RWPE2 (cell line): ENCODE measurements at regions not wholly inside any gene's neighbourhood (a gene's known extent, or its start where the extent isn't known, plus 50 kb on each side); places are given as distances from the start of the nearest gene placed in this dataset.
"Not testable (repeated sequence)": the region's sequence is repeated elsewhere in the genome, so short reads cannot be mapped to it uniquely, and the experiment has no call there.

Experiments used
- ATAC-seq: fragments of 200-7000 bp; cut with Tn5 transposase; 3 replicates; pipeline ENCODE4 v1.9.1; 2021; ENCODE audit warnings: low read depth
- DNase-seq: peaks from one replicate; pipeline ENCODE4 v3.0.0-alpha.2; 2020; ENCODE audit warnings: low spot score
- H3K27ac ChIP-seq: fragments of 450-650 bp; 2 replicates; pipeline ENCODE4 v1.5.1; 2017; ENCODE audit warnings: mild to moderate bottlenecking; ENCODE audit not compliant: poor library complexity, severe bottlenecking
- H3K27me3 ChIP-seq: fragments of 250-450 bp; sonication (Bioruptor Pico); 2 replicates; pipeline ENCODE4 v1.5.1; 2021; ENCODE audit warnings: mild to moderate bottlenecking, moderate library complexity; ENCODE audit not compliant: insufficient read depth, poor library complexity, severe bottlenecking
- H3K36me3 ChIP-seq: fragments of 250-450 bp; sonication (Bioruptor Pico); 2 replicates; pipeline ENCODE4 v1.5.1; 2020; ENCODE audit warnings: low read depth, mild to moderate bottlenecking, moderate library complexity
- H3K4me1 ChIP-seq: fragments of 250-450 bp; sonication (Bioruptor Pico); 2 replicates; pipeline ENCODE4 v1.5.1; 2021; ENCODE audit warnings: mild to moderate bottlenecking, moderate library complexity; ENCODE audit not compliant: insufficient read depth, poor library complexity, severe bottlenecking
- H3K4me3 ChIP-seq: fragments of 250-450 bp; sonication (Bioruptor Pico); 2 replicates; pipeline ENCODE4 v1.5.1; 2021; ENCODE audit warnings: mild to moderate bottlenecking, moderate library complexity; ENCODE audit not compliant: severe bottlenecking
- H3K9me3 ChIP-seq: fragments of 250-450 bp; sonication (Bioruptor Pico); 2 replicates; pipeline ENCODE4 v1.5.1; 2021; ENCODE audit warnings: mild to moderate bottlenecking, moderate library complexity; ENCODE audit not compliant: severe bottlenecking
- TF ChIP-seq, protein P1 (sequence below): fragments of 450-650 bp; IDR thresholded peaks from one replicate; pipeline ENCODE4 v1.5.1; 2017; ENCODE audit warnings: mild to moderate bottlenecking, moderate library complexity; ENCODE audit not compliant: poor library complexity, severe bottlenecking

DNA sequence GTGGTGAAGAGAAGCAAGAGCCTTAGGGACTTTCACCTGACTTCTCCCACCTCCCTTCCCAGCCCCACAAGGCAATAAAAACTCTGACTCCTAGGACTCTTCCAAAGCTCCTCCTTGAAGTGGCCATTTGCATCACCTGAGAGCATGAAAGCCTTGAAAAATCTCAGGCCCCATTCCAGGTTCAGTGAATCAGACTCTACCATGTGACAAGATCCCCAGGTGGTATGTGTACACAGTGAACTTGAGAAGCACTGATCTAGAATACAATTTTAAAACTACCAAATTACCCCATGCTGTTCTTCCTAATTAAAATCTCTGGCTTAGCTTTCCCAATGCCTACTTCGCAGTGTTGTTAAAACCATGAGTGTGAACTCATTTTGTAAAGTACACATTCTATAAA lies 195.1 kb upstream of the SAMSN1 start:
- ATAC-seq (peak; percentile 92), DNase-seq (no peak)
- H3K36me3 ChIP-seq, result no peaks in the 10 kb centered on the region

DNA sequence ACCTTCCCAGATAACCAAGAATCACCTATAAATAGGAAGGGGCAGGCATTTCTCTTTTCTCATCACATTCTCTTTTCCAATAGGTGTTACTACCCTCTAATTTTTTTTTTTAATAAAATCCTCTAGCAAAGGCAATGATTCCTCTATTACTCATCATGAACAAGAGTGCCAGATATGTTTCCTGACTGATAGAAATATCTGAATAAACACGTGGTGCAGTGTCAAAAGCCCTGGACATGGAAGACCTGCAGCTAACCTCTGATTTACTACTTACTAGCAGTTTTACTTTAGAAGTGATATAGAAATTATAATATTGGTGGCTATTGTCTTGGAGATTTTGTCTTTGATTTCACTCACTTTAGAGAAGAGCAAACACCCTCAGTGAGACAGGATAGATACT lies 194.6 kb upstream of the SAMSN1 start:
- ATAC-seq, result peak; percentile 78
- H3K4me3 ChIP-seq, result no peak overlapping the region
- no peaks in the 10 kb centered on the region for H3K36me3 ChIP-seq
- TF ChIP-seq, protein P1, sequence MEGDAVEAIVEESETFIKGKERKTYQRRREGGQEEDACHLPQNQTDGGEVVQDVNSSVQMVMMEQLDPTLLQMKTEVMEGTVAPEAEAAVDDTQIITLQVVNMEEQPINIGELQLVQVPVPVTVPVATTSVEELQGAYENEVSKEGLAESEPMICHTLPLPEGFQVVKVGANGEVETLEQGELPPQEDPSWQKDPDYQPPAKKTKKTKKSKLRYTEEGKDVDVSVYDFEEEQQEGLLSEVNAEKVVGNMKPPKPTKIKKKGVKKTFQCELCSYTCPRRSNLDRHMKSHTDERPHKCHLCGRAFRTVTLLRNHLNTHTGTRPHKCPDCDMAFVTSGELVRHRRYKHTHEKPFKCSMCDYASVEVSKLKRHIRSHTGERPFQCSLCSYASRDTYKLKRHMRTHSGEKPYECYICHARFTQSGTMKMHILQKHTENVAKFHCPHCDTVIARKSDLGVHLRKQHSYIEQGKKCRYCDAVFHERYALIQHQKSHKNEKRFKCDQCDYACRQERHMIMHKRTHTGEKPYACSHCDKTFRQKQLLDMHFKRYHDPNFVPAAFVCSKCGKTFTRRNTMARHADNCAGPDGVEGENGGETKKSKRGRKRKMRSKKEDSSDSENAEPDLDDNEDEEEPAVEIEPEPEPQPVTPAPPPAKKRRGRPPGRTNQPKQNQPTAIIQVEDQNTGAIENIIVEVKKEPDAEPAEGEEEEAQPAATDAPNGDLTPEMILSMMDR, result no peak
- no peaks in the 10 kb centered on the region for H3K27me3 ChIP-seq
- no peak for DNase-seq
- H3K4me1 ChIP-seq, result peaks cover 13% of the 10 kb centered on the region
- H3K27ac ChIP-seq, result no peak overlapping the region
- no peaks in the 10 kb centered on the region for H3K9me3 ChIP-seq

More for the DNA sequence above, 195.1 kb upstream of the SAMSN1 start:
- no peak overlapping the region for H3K4me3 ChIP-seq
- no peak overlapping the region for H3K27ac ChIP-seq
- no peaks in the 10 kb centered on the region for H3K27me3 ChIP-seq
- H3K9me3 ChIP-seq, result no peaks in the 10 kb centered on the region
- peaks cover 13% of the 10 kb centered on the region for H3K4me1 ChIP-seq
- TF ChIP-seq, protein P1, result no peak

DNA sequence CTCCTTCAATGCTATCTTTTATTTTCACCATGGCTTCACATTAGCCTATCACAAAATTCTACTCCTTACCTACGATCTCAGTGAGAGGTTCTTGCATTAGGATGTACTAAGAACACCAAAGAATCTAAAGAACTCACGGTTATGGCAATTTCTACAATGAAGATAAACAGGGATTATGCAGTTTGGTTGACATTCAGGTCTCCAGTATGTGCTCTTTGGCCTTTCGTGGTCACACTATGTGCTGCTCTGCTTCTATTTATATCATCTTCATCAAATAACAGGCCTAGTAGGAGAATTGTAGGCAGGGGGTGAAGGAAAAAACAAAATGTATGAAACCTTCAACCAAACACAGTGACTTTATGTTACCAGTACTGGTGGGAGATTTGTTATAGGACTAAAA lies 194.0 kb upstream of the SAMSN1 start:
- no peaks in the 10 kb centered on the region for H3K27me3 ChIP-seq
- H3K27ac ChIP-seq, result no peak overlapping the region
- H3K4me3 ChIP-seq, result no peak overlapping the region
- no peak for DNase-seq
- no peaks in the 10 kb centered on the region for H3K9me3 ChIP-seq
- no peak for ATAC-seq
- TF ChIP-seq, protein P1, result no peak
- no peaks in the 10 kb centered on the region for H3K36me3 ChIP-seq
- H3K4me1 ChIP-seq, result peaks cover 13% of the 10 kb centered on the region

DNA sequence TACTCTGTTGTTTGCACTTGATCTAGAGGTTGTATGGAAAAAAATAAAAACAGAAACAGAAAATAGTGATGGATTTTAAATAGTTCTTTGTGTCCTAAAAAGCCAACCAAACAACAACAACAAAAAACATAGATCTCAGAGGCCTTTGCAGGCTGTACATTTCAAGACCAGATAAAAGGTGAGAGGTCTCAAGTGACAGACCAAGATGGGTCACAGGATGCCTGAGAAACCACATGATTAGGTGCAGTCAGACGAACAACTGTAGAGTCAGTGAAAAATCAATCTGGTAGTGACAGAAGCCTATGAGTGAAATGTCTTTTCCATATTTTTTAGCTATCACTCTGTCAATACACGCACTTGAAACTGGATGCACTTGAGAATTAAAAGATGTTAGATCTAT lies 193.5 kb upstream of the SAMSN1 start:
- Histone ChIP-seq H3K27ac (no peak overlapping the region), H3K36me3 (no peaks in the 10 kb centered on the region), H3K4me1 (peaks cover 13% of the 10 kb centered on the region), H3K9me3 (no peaks in the 10 kb centered on the region), H3K27me3 (no peaks in the 10 kb centered on the region), H3K4me3 (no peak overlapping the region)
- TF ChIP-seq, protein P1, result no peak
- DNase-seq (no peak), ATAC-seq (no peak)

DNA sequence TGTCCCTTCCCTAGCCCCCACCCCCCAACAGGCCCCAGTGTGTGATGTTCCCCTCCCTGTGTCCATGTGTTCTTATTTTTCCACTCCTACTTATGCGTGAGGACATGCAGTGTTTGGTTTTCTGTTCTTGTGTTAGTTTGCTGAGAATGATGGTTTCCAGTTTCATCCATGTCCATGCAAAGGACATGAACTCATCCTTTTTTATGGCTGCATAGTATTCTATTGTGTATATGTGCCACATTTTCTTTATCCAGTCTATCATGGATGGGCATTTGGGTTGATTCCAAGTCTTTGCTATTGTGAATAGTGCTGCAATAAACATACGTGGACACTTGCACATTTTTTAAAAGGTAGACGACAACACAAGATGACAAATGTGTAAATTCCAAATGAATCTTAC lies 192.5 kb upstream of the SAMSN1 start:
- H3K4me1 ChIP-seq, result peaks cover 13% of the 10 kb centered on the region
- not testable (repeated sequence) for H3K4me3 ChIP-seq, ATAC-seq, H3K36me3 ChIP-seq, H3K27me3 ChIP-seq, H3K27ac ChIP-seq, DNase-seq, H3K9me3 ChIP-seq
